AML-193 (cell line): ENCODE measurements at regions not wholly inside any gene's neighbourhood (a gene's known extent, or its start where the extent isn't known, plus 50 kb on each side); places are given as distances from the start of the nearest gene placed in this dataset.
"Not testable (repeated sequence)": the region's sequence is repeated elsewhere in the genome, so short reads cannot be mapped to it uniquely, and the experiment has no call there.

Source experiments
- DNase-seq, 2 experiments: peaks; one replicate each; lab custom pipeline; 2025; lab: John Stamatoyannopoulos, UW

DNA sequence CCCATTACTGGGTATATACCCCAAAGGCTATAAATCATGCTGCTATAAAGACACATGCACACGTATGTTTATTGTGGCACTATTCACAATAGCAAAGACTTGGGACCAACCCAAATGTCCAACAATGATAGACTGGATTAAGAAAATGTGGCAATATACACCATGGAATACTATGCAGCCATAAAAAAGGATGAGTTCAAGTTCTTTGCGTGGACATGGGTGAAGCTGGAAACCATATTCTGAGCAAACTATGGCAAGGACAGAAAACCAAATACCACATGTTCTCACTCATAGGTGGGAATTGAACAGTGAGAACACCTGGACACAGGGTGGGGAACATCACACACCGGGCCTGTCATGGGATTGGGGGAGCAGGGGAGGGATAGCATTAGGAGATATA, 54.4 kb upstream of the MUCL1 start:
- not testable (repeated sequence) for DNase-seq

DNA sequence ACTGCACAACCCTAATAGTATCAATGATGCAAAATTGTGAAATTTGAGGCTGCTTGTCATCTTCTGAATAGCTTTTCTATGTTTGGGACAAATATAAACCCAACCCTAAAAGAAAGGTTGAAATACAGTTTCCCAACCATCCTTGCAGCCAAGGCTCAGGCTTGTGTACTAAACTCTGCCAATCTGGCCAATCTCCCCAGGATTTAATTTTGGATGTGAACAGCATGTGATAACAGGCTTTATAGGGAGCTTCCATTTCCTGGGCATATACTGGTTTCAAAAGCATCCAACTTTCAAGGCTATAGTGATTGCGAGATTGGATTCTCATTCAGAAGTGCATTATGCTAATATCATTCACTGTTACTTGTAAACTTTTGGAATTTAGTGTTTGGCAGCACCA, 55.7 kb upstream of the MUCL1 start:
- no peak for DNase-seq

DNA sequence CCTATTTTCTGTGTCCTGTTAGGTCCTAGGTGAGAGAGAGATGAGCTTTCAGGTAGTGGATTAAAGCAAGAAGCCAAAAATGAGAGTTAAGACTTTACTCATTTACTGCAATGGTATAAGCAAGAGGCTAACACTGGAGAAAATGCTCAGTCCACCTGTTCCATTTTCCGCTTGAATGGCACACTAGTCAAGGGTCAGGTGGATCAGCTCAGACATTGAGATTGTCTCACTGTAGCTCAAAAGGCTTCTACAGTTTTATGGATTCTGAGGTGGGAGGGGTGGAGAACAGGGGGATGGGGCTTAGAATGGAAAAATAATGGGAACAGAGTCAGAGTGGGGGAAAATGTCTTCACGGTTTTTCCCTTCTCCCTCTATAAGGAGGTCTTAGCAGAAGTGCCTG, 57.3 kb upstream of the MUCL1 start:
- no peak for DNase-seq

DNA sequence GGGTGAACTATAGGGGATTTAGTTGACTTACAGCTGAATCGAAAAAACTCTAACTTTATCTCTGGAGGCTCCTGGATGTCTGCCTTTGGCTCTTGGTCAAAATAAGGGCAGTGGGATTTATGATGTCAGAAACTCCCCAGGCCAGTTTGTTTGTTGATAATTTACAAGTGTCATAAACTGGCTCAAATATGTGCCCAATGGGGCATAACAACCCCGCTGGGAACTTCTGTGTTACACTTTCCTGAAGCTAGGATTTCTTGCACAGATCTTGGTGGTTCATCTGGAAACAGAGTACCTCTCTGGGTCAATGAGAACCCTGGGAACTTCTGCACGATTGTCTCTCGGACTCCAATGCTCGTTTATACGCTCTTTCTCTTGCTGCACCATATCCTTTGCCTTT, 58.7 kb upstream of the MUCL1 start:
- no peak for DNase-seq

DNA sequence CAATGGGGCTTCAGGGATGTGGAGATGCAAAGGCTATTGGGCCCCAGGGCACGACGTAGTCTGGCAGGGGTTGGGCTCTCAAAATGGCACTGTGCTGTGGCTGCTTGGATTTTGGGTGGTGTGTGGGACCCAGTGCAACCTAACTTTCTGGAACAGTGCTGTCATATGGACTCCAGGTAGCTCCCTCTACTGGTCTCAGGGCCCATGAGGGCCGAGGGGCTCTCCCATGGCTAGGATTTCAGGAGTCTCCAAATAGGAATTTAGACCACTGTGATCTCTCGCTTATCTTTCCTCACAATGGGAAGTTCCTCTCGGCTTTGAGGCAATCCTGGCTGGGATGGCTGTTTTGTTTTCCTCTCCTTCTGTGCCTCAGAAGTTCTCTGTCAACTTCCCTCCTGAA, 68.2 kb upstream of the MUCL1 start:
- no peak for DNase-seq

DNA sequence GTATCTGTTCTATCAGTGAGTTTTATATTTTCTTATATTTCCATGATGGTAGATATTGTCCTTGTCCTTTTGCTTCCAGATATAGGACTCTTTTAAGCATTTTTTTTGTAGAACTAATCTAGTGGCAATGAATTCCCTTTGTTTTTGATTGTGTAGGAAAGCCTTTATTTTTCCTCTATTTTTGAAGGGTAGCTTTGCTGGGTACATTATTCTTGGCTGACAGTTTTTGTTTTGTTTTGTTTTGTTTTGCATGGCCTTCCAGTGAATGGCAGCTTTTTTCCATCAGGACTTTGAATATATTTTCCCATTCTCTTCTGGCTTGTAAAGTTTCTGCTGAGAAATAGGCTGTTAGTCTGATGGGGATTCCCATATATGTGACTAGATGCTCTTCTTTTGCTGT, 70.2 kb upstream of the MUCL1 start:
- no peak for DNase-seq

DNA sequence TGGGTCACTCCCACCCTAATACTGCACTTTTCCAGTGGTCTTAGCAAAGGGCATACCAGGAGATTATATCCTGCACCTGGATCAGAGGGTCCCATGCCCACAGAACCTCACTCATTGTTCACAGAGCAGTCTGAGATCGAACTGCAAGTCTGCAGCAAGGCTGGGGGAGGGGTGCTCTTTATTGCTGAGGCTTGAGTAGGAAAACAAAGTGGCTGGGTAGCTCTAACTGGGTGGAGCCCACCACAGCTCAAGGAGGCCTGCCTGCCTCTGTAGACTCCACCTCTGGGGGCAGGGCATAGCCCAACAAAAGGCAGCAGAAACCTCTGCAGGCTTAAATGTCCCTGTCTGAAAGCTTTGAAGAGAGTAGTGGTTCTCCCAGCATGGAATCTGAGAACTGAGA, 77.3 kb upstream of the MUCL1 start:
- DNase-seq = not testable (repeated sequence)

DNA sequence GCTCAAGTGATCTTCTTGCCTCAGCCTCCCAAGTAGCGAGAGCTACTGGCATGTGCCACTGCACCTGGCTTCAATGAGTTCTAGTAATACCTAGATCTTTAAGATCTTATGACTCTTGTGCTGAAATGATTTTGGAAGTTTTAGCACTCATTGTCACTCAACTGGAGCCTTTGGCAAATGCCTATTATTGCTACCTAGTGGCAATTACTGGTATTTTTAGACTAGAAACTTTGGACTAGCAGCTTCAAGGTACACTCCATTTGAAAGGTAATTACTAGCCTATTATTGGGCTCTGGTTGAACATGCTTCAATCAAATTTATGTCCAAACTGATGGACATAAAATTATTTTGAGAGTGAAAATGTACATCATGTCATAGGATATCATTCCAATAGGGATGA, 80.7 kb upstream of the MUCL1 start:
- no peak for DNase-seq

DNA sequence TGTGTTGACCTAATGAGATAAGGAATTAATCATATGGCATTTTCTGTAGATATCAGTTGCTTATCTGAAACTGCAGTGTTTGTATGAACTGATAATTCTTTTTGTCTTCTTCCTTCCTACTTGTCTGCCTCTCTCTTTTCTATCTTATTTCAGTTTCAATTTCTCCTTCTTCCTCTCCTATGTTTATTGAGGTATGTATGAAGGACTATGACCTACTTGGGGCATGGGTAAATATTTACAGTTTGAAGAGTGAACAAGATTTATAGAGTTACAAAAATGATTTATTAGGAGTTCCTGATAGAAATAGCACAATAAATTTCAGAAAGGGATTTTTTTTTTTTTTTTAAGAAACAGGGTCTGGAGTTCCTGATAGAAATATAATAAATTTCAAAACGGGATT, 88.7 kb upstream of the MUCL1 start:
- DNase-seq = no peak

DNA sequence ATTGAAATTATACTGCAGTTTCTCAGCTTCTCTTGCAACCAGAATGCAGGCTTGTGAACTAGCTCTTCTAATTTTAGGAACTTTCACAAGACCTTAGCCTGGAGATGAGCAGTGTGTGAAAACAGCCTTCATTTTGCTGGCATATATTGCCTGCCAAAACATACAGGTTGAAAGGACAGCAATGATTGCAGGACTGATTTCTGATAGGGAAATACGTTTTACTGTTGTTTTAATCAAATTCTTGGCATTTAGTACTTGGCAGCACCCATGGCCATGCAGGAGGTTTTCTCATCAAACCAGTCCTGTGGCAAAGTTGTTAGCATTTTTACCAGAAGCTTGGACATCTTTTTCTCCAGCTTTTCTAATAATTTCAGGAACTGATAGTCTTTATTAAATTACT, 91.9 kb upstream of the MUCL1 start:
- peak in 1 of 2 experiments; percentile 1 for DNase-seq

DNA sequence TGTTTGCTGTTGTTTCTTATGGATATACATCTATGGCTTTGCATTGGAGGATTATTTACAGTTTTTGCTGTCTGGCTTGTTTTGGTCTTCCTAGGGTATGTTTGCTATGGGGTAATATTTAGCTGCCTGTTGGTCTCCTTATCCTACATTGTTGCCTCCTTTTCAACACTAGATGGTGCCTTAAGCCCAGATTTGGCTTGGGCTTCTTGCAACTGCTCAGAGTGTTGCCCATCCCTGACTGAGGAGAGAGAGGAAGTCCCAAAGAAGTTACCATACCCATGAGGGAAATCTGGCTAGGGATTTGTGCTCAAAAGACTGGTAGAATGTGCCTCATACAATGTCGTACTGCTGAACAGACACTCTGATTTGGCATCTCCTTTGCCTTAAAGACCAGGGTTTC, 94.6 kb upstream of the MUCL1 start:
- peak; percentile 69 to 77 for DNase-seq

DNA sequence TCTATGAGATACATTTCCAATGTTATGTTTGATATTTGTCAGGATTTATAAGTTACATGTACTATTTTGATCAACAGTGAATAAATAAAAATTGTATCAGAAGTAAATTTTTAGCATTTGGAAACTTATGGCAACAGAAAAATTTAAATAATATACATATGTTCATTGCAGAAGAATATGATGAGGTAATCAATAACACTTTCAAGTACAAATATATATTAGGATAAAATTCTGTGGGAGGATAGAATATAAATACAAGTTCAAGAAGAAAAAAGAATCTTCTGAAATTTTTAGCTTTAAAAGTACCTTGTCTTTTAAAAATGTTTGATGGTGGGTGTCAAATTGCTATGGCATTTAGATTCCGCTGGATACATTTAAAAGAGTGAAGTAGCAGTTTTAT, 102.8 kb upstream of the MUCL1 start:
- no peak for DNase-seq

DNA sequence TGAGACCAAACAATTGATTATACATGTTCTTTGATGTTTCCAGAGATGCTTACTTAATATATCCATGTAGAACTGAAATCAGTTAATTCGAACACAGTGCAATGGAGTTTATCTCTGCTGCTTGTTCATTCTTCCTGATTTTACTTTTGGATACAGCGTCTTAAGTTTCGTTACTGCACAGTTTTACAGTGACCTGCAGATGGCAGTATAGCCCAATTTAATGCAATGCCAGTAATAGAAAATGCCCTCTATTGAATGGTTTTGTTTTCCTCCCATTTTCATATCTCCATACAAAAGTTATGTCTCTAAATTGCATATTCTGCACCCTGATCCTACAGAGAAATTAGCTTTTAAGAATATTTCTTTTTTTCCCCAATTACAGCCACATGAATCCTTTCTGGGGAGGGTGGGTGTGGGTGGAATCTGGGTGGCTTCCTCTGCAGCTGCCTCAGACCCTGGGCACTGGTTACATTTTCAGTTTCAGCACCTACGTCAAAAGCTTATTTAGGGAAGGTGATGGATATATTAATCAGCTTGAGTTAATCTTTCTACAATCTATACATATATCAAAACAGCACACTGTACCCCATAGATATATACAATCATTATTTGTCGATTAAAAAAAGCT, 101.1 kb upstream of the DCD start:
- DNase-seq = peak; percentile 62 to 67

DNA sequence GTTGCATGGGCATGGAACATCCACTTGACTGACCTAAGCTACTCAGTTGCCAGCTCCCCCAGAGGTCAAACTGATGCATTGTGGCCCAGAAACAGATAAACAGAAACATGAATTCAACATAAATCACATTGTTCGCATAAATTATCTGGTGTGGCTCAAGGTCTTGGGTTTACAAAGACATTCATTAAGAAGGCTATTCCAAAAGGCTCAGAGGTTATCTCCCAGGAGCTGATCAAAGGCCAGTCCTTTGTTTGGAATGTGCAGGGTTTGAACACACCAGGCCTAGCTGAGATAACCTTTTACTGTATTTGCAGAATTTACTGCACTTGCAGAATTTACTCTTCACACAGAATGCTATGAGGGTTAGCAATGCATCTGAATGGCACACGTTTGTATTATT, 96.4 kb upstream of the DCD start:
- DNase-seq = no peak

DNA sequence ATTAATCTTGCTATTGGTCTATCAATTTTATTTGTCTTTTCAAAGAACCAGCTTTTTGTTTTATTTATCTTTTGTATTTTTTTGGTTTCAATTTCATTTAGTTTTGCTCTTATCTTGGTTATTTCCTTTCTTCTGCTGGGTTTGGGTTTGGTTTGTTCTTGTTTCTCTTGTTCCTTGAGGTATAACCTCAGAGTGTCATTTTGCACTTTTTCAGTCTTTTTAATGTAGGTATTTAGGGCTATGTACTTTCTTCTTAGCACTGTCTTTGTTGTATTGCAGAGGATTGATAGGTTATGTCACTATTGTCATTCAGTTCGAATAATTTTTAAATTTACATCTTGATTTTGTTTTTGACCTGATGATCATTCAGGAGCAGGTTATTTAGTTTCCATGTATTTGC, 92.7 kb upstream of the DCD start:
- DNase-seq = no peak

DNA sequence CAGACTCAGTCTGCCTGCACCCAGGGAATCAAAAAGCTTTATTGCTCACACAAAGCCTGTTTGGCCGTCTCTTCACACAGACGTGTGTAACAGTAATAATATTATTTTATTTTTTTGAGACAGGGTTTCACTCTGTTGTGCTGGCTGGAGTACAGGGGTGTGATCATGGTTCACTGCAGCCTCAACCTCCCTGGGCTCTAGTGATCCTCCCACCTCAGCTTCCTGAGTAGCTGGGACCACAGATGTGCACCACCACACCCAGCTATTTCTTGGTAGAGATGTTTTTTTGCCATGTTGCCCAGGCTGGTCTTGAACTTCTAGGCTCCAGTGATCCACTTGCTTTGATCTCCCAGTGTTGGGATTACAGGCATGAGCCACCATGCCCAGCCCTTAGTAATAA, 88.4 kb upstream of the DCD start:
- DNase-seq = no peak

DNA sequence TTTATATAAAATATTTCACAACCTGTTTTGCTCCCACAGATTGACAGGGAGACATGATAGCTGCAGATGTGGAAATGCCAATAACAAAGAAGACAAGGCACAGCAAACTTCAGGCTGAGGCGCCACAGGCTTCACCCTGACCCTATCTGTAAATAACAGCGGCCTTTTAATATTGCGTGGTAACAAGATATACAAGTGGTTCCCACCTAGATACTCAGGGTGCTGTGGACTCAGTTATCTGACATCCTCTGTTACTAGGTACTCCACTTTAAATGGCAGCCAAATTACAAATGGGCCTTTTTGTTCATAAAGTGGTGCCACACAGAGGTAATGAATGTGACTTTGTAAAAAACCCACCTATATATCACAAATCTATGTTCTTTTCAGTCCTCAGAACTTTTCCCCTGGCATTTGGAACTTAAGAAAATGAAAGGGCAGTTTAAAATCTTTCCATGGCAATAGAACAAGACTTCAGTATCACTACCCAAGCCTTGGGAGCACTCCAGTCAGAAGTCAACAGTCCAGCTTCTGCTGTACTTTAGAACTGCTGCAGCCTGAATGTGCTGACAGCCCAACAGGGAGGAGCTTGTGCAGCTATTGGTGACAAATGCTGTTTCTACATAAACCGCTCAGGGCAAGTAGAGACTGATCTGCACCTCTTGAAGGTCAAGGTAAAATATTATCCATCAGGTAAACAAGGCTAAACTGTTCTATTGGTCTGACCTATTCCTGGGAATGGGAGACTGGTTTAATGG, 86.2 kb upstream of the DCD start:
- no peak for DNase-seq

DNA sequence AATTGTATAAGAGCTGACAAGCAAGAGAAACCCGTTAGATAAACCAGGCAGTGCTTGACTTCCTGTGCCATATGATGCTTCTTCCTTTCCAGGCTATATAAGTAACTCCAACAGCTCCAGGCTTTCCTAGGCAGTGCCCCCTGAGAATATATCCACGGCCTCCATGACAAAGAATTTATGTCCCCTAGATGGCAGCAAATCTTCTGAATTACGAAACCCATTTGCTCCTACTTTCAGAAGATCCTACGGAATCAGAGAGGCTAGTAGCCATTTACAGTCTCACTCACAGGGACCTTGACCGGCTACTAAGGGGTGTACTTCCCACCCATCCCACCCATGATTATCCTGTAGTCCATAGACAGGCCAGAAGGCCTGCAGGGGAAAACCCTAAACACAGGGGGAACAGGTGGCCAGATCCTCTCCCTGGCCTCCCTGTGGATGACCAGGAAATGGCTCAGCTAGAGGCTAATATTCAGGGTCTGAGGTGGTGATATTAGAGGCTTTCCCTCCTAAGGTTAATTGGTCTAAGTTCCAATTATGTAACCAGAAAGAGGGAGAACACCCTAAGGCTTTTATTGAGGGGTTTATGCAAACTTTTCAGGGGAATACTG, 77.2 kb upstream of the DCD start:
- DNase-seq = peak; percentile 4 to 28

DNA sequence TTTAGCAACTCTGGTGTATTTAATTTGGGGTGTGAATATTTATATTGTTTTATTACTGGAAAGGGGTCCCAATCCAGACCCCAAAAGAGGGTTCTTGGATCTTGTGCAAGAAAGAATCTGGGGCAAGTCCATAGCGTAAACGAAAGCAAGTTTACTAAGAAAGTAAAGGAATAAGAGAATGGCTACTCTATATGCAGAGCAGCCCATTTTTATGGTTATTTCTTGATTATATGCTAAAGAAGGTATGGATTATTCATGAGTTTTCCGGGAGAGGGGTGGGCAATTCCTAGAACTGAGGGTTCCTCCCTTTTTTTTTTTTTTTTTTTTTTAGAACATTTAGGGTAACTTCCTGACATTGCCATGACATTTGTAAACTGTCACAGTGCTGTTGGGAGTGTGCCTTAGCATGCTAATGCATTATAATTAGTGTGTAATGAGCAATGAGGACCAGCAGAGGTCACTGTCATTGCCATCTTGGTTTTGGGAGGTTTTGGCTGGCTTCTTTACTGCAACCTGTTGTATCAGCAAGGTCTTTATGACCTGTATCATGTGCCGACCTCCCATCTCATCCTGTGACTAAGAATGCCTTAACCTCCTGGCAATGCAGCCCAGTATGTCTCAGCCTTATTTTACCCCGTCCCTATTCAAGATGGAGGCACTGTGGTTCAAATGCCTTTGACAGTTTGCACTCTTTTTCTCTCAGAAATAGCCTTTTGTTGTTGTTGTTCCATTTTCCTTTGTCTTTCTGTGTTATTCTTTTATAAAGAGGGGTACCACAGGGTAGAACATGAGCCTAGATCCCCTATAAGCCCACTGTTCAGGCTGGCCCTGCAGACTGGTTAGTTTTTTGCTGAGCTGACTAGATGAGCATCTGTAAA, 75.5 kb upstream of the DCD start:
- peak; percentile 35 to 39 for DNase-seq

DNA sequence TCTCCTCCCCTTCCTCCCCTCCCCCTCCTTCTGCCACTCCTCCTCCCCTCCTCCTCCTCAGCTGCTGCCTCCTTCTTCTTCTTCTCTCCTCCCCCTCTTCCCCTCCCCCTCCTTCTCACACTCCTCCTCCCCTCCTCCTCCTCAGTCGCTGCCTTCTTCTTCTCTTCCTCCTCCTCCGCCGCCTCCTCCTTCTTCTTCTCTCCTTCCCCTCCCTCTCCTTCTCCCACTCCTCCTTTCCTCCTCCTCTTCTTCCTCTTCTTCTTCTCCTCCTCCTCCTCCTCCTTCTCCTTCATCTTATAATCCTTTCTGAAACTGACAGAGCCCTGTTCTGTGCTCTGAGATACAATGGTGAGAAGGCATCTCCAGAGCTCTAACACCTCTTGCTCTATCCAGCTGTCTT, 73.1 kb upstream of the DCD start:
- DNase-seq = no peak

DNA sequence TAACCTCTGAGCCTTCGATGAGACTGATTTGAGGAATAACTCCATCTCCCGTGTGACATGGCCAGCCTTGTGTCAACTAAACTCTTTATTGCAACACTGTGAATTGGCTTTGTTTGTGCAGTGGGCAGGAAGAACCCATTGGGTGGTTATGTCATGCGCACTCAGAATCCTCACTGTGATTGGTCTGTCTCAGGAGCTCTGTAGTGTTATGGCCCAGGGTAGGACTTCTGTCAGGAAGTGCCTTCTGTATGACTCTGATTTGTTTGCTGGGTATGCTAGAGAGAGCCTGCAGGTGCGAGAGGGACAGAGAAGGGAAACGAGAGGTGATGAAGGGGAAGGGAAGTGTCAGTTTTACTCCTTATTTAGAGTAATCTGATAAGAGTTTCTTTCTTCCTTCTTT, 71.5 kb upstream of the DCD start:
- no peak for DNase-seq

DNA sequence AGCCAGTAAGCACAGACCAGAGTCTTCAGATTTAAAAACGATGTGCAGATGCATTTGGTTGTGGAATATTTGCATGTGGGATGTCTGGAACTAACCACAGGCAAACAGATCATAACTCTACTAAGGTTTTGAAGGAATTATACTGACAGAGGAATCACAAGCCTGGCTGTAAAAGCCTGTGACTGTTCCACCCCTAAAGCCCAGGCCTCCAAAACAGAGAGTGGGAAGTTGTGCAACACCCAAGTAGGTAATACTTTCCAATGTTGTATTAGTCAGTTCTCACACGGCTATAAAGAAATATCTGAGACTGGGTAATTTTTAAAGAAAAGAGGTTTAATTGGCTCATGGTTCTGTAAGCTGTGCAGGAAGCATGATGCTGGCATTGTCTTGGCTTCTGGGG, 68.1 kb upstream of the DCD start:
- DNase-seq = peak; percentile 60 to 65

DNA sequence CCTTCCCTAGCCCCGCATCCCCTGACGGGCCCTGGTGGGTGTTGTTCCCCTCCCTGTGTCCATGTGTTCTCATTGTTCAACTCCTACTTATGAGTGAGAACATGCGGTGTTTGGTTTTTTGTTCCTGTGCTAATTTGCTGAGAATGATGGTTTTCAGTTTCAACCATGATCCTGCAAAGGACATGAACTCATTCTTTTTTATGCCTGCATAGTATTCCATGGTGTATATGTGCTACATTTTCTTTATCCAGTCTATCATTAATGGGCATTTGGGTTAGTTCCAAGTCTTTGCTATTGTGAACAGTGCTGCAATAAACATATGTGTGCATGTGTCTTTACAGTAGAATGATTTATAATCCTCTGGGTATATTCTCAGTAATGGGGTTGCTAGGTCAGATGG, 65.7 kb upstream of the DCD start:
- not testable (repeated sequence) for DNase-seq
